HL-60/S4 treated with retinoic acid at 250 ng/mL for 4 days and 3 days (cell line): ENCODE measurements at regions not wholly inside any gene's neighbourhood (a gene's known extent, or its start where the extent isn't known, plus 50 kb on each side); places are given as distances from the start of the nearest gene placed in this dataset.

Experiments
- in situ Hi-C: fragments of 300-500 bp; cut with MboI; formaldehyde crosslinking; loops from 2 replicates; pipeline ENCODE4 v1.7.0; 2022; ENCODE audit warnings: low sequenced_read_pairs

DNA sequence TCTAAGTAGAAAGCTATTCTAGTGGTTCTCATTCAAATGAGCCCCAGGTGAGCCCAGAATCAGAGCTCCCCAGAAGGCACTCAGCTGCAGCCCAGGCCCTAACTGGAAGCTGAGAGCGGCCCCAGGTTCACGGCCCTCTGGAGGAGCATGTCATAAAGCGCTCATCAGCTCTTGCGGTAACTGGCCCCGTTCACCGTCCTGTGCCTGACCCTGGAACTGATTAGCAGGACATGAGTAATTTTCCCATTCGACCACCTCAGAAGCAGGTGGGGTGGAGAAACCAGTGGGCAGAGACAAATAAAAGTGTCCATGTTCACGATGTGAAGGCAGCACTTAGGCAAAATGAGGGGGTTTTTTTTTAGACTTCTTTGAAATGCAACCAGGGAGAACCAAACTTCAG is 136.1 kb upstream of the LYZL2 start:
- in situ Hi-C loops = loop anchor here (25.0 kb wide), 1 partner anchor 1047 kb away; no protein-coding TSS in a partner anchor

DNA sequence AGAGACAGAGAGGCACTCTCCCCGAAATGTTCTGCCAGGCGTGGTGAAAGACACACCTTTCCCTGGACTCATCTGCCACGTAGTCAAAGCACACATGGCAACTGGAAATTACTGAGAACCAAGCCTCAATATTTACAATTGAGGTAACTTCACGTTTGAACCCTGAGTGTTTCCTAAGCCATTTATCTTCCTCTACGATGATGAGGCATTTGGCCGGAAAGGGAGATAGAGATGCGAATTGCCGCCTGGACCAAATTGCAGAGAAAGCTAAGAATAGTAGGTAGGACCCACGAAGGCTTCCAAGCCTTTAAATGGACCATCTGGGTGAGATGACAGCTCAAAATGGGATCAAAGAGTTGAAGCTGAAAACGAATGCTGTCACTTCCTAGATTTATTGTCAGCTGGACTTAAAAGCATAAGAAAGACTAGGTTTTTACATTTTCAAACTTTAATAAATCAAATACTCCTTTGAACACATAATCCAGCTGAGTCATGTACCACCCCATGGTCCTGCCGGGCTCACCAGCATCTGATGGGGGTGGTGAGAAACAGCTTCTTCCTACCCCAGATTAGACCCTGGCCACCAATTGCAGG is 135.6 kb upstream of the LYZL2 start:
- in situ Hi-C loops = loop anchor here (25.0 kb wide), 1 partner anchor 1047 kb away; no protein-coding TSS in a partner anchor

DNA sequence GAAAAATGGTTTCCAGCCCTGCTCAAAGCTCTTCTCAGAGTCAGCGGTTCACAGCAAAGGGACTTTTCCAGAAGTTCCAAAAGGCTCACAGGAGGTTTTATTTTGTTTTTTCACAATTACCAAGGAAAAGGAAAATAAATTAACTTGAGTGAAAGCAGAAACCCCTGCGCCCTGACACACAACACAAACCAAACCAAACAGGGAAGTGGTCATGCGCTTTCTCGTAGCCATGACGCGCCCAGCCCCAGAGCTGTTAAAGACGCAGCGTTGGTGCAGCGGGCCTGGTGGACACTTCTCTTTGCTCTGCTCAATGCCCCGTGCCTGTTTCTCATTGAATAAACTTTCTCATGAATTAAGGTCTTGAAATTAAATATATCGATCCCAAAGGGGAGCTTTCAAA is 134.4 kb upstream of the LYZL2 start:
- in situ Hi-C loops = loop anchor here (25.0 kb wide), 1 partner anchor 1048 kb away; no protein-coding TSS in a partner anchor

DNA sequence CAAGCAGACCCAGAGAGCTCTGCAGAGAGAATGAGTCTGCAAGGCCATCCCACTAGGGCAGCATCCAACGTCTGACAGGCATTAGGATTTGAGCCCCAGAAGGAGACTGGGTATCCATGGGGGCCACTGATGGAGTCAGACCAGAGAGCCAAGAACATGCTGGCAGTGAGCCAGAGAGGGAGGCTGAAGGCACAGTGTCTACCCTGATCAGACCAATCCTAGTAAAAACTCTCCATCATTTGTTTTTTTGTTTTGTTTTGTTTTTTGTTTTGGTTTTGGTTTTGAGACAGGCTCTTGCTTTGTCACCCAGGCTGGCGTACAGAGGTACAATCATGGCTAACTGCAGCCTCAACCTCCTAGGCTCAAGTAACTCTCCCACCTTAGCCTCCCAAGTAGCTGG is 133.1 kb upstream of the LYZL2 start:
- in situ Hi-C loops = loop anchor here (25.0 kb wide), 1 partner anchor 1050 kb away; no protein-coding TSS in a partner anchor

DNA sequence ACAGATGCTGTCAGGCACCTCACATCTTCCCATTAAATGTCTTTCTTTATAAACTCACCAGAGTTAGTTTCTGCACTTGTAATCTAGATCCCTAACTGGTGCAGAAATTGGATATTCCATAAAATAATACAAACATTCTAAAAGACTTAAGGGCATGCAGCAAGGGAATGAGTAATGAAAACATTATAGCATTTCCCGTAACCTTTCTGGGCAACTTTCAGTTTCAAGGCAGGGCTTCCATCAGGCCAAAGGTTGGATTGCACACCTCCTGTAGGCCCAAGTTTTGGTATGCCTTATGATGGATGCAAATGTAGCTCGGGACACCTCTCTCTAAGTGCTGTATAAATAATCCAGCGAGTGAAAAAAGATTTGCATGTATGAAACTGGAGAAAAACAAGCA is 129.9 kb upstream of the LYZL2 start:
- in situ Hi-C loops = loop anchor here (25.0 kb wide), 1 partner anchor 1053 kb away; no protein-coding TSS in a partner anchor

DNA sequence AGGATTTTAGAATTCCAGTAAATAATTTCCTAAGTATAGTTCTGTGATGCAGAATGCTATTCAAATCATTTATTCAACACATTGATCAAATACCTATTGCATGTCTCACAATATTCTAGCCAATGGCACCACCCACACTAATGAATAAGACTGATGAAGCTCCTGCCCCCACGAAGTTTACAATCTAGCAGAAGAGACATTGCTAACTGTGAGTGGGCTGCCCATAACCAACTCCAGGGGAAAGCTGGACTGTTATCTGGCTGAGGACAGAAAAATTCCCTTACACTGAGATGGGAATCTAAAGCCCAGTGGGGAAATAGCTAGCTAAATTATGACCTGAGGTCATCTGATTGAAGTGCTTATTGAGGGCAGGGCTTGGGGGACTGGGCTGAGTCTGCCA is 128.8 kb upstream of the LYZL2 start:
- in situ Hi-C loops = loop anchor here (25.0 kb wide), 1 partner anchor 1054 kb away; no protein-coding TSS in a partner anchor

DNA sequence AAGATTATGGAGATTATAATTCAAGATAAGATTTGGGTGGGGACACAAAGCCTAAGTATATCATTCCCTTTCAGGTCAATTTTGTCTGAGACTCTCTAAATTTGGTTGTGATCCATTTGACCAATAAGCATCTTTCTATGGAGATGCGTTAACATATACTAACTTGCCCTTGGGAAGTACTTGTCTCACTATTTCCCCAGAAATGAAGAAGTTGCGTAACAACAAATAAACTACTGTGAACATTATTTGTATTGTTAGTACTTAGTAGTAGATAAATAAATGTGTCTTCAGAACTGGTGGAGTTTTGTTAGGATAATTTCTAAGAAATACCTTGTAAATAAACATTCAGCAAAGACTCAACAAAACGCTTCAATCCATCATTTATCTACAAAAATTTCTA is 127.3 kb upstream of the LYZL2 start:
- in situ Hi-C loops = loop anchor here (25.0 kb wide), 1 partner anchor 1055 kb away; no protein-coding TSS in a partner anchor

DNA sequence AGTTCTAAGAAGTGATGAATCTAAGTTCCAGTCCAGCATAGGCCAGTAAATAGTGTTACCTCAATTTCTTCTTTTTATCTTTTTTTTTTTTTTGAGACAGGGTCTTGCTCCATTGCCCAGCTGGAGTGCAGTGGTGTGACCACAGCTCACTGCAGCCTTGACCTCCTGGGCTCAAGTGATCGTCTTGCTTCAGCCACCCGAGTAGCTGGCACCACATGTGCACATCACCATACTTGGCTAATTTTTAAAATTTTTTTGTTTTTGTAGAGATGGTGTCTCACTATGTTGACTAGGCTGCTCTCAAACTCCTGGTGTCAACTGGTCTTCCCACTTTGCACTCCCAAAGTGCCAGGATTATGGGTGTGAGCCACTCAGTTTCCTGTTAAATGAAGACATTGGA is 126.6 kb upstream of the LYZL2 start:
- in situ Hi-C loops = loop anchor here (25.0 kb wide), 1 partner anchor 1056 kb away; no protein-coding TSS in a partner anchor

DNA sequence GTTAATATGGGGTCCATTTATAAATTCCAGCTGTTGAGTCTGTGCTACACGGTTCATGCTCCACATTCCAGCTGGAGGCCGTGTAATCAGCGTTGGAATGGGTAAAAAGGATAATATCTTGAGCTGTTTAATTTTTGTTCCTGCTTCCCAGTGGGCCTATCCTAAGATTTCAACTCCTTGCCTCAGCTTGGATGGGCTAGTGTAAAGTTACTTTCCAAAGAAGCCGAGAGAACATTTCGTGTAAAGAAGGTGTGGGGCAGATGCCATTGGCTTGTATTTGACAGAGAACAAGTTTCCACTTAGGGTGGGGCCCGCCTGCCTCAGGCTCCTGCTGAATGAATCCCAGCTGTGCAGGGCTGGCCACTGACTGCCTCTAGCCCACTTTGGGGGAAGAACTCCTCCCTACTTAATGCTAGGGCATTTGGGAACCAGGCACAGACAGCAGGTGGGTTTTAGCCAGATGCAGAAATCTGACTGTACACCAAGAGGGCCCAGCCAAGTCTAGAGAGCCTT is 125.9 kb upstream of the LYZL2 start:
- in situ Hi-C loops = loop anchor here (25.0 kb wide), 1 partner anchor 1057 kb away; no protein-coding TSS in a partner anchor

DNA sequence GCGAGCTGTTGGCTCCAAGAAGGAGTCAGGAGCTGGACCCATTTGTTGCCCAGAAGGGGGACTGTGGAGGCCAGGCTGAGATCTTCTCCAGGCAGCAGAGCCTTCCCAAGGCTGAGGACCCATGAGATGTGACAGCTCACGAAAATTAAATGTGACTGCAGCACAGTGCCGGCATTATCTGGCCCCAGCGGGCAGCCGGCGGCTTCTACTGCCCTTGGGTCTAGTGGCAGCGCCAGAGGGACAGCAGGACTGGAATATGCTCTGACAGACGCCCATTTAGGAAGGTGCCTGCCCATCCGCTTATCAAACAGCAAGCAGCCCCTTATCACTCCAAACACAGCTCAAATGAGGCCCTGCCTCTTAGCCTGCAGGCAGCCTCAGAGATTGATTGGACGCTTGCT is 122.9 kb upstream of the LYZL2 start:
- in situ Hi-C loops = loop anchor here (25.0 kb wide), 1 partner anchor 1060 kb away; no protein-coding TSS in a partner anchor

DNA sequence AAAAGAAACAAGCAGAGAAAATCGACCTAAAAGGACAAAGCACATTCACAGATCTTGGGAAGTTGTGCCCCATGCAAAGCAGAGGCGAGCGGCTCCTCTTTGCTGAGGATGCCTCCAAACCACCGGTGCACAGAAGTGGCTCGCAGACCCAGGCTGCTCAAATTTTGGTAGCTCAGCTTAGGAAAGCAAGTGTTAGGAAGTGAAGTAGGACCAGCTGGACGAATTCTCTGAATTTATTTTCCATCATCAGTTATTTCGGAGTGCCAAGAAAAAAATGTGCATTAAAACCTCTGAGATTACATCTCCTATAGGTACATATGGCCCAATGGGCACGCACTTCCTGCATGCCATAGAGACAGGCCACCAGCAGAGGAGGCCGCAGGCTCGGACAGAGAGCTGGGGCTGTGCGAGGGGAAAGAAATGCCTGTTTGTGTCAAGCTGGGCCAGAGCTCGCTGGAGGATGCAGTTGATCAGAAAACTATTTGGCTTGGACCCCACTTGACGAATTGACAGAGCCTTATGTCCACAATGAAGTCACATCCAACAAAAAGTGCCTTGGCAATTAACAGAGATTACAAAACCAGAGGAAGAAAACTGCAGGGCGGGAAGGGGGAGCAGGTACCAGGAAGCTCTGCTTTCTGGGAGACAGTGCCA is 122.3 kb upstream of the LYZL2 start:
- in situ Hi-C loops = loop anchor here (25.0 kb wide), 1 partner anchor 1060 kb away; no protein-coding TSS in a partner anchor

DNA sequence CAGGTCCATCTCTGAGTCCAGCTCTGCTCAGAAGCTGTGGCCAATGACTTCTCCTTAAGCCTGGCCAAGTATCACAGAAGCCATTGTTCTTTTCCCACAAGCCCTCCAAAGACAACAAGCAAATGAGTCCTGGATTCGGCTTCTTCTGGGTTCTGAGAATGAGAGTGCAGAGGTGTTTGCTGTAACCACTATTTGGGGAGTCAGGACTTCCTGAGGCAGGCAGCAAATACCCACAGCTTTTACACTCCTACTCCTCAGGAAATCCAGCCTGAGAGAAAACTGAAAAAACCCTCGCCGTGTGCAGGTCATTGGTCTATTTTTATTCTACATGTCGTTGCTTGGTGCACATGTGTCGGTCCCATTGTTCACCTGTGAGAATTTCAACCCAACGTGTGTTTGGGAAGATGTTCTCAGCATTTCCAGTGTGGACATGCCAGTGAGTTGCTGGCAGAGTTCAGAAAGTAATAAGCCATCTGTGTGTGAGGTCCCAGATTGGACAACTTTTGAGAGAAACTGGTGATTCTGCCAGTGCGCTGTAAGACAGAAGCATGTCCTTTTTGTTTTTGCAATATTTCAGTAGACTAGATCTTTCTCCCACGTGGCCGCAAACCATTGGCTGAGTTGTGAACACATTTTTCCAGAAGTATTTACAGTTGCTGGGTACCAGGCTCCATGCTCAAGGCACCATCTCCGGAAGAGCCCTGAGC is 121.6 kb upstream of the LYZL2 start:
- in situ Hi-C loops = loop anchor here (25.0 kb wide), 1 partner anchor 1061 kb away; no protein-coding TSS in a partner anchor

DNA sequence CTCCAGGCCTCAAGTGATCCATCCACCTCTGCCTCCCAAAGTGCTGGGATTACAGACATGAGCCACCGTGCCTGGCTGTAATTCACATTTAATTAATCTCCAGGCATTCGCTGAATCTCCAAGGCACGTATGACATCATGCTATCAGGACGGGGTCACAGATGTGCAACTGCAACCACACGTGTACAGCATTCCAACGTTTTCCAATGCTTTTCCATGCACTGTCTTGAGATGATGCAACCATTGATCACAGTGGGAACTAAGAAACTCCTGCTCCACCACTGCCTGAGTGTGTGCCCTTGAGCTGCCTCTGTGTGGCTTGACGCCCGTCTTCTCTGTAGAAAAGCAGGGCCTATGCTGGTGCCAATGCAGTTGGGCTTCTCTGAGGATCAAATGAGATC is 119.8 kb upstream of the LYZL2 start:
- in situ Hi-C loops = loop anchor here (25.0 kb wide), 1 partner anchor 1463 kb away; no protein-coding TSS in a partner anchor

DNA sequence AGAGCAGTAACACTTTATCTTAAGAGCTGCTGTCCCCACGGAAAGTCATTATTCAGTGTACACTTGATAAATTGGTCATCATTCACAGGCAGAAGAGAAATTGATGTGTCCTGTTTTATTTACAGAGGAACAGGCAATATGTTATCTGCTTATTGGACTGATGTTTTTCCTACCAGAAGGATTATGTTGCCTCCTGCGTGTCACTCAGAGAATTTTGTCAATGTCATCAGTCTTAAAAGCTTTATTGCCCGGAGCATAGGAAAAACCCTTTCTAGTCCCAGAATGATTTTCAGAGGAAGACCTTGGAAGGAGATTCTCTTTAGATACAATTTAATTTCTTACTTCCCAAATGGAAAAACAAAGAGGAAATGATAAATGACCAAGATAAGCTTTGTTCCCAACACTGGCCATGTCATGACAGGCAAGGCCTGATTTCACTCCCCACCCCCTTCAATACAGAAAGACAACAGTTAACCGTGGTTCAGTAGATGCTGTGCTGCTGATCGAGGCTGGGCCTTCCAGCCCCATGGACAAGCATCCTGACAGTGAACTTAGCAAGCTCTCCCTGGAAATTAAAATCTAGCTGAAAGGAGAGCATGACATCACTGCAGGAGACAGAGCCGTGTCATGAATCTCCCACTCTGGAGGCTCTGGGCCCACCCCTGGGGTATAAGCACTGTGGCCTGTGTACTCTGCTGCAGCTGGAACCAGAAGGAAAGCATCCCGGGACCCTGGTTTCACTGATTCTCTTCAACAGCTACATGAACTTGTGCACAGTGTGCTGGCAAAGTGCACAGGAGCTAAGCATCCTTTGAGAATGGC is 118.8 kb upstream of the LYZL2 start:
- in situ Hi-C loops = loop anchor here (25.0 kb wide), 1 partner anchor 1464 kb away; no protein-coding TSS in a partner anchor

DNA sequence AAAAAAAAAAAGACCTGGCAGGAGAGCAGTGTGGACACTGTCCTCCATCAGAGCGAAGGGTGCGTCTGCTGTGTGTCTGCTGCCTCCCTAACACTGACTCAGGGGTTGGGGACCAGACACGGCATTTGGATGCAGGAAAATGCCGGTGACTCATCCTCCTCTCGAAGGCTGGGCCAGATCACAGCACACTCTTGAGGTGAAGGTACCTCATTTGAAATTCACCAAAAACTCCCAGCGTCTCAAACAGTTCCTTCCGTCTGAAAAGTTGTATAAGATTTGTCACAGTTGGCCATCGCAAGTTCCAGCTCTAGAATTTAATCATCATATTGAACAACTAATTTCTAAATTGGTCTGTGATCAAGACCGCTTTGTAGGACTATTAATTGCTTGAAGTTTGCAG is 118.1 kb upstream of the LYZL2 start:
- in situ Hi-C loops = loop anchor here (25.0 kb wide), 1 partner anchor 1465 kb away; no protein-coding TSS in a partner anchor

DNA sequence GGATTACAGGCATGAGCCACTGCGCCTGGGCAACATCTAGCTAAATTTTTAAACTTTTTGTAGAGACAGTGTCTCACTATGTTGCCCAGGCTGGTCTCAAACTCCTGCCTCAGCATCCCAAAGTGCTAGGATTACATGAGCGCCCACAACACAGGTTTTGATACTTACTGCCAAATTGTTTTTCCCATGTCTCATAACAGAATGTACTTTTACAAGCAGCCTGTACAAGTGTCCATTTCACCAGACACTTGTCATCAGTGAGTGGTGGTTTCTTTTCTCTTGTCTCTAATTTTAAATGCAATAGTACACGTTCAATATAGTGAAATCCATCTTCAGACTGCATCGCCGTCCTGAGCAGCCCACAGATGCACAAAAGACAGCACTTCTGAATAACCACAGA is 116.4 kb upstream of the LYZL2 start:
- in situ Hi-C loops = loop anchor here (25.0 kb wide), 1 partner anchor 1466 kb away; no protein-coding TSS in a partner anchor

DNA sequence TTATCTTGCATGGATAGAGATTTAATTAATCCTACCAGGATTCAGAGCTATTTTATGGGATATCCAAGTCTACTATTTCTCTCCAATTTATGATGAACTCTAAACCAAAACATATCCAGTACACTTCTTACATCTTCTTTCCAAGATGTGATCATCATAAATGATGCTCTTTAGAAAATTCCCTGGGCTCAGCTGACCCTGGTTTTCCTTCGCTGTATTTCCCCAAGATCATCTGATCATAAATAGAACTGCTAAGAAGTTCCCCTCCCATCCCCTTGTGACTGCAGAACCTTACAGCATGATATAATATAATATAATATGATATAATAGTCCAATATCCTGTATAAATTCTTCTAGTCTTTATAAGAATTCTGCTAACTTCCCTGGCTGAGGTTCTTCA is 114.6 kb upstream of the LYZL2 start:
- in situ Hi-C loops = loop anchor here (25.0 kb wide), 1 partner anchor 1468 kb away; no protein-coding TSS in a partner anchor

DNA sequence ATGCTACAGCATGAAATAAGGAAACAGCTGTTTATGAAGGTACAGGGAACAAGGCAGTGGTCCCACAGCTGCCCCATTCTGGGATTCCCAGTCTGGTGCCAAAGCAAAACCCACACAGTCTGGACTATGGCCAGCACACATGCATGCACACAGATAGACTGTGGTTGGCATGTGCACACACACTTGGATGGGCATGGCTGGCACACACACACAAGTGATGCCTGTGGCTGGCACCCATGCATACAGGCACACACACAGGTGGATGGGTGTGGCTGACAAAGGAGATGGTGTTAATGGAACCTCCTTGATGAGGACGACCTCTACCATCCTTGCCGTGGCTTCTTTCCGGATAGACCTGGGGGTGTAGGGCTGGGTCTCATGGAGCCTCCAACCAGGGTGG is 114.0 kb upstream of the LYZL2 start:
- in situ Hi-C loops = loop anchor here (25.0 kb wide), 1 partner anchor 1469 kb away; no protein-coding TSS in a partner anchor

DNA sequence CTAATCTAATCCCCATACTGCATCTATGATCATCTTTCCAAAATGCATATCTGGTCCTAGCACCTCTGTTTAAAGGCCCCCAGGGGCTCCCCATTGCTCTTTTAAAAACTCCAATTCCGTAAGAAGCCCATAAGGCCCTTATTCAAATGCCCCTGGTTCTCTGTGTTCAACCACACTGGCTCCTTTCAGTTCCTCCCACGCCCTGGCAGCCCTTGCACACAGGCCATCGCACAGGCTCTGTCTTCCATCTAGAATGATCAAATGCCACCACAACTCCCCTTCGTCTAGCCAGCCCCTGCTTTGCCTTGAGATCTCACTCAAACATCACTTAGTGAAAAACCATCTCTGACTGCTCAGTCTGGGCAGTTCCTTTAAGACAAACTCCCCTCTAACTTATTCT is 112.9 kb upstream of the LYZL2 start:
- in situ Hi-C loops = loop anchor here (25.0 kb wide), 1 partner anchor 1470 kb away; no protein-coding TSS in a partner anchor

DNA sequence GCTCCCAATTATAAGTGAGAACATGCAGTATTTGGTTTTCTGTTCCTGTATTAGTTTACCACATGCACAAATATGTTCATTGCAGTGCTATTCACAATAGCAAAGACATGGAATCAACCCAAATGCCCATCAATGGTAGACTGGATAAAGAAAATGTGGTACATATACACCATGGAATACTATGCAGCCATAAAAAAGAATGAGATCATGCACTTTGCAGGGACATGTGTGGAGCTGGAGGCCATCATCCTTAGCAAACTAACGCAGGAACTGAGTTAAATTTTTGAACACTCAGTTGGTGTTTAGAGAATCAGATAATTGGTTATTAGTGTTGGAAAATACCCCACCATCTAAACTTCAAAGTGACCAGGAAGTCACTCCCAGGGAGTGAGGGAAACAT is 111.2 kb upstream of the LYZL2 start:
- in situ Hi-C loops = loop anchor here (25.0 kb wide), 1 partner anchor 1472 kb away; no protein-coding TSS in a partner anchor
